ENCODE measurements at regions not wholly inside any gene's neighbourhood (a gene's known extent, or its start where the extent isn't known, plus 50 kb on each side); places are given as distances from the start of the nearest gene placed in this dataset.

- H3K27ac ChIP-seq: no peak overlapping the region
- no peak for TF ChIP-seq ZFX (IDR thresholded peaks at IDR 0.05)
- no peak for TF ChIP-seq CTCF (conservative IDR thresholded peaks at IDR 0.05)
These were observed 482.3 kb downstream of the ANKRD50 start for GRCh38 chr4:124230268-124230667.

GRCh38 chr4:124234771-124235170, 477.8 kb downstream of the ANKRD50 start:
- H3K27ac ChIP-seq: no peak overlapping the region
- no peak for TF ChIP-seq ZFX (IDR thresholded peaks at IDR 0.05)
- no peak for TF ChIP-seq CTCF (conservative IDR thresholded peaks at IDR 0.05)

GRCh38 chr4:124243671-124244366, 468.7 kb downstream of the ANKRD50 start:
- TF ChIP-seq CTCF (conservative IDR thresholded peaks at IDR 0.05) (no peak), ZFX (IDR thresholded peaks at IDR 0.05) (no peak)
- H3K27ac ChIP-seq: no peak overlapping the region

- no peak for TF ChIP-seq CTCF (conservative IDR thresholded peaks at IDR 0.05)
- TF ChIP-seq ZFX (IDR thresholded peaks at IDR 0.05): no peak
- H3K27ac ChIP-seq: no peak overlapping the region
These were observed 459.5 kb downstream of the ANKRD50 start for GRCh38 chr4:124253080-124253479.

- TF ChIP-seq CTCF (conservative IDR thresholded peaks at IDR 0.05) (peak; percentile 89), ZFX (IDR thresholded peaks at IDR 0.05) (no peak)
- H3K27ac ChIP-seq: no peak overlapping the region
These were observed 450.0 kb downstream of the ANKRD50 start for GRCh38 chr4:124262211-124263179.

GRCh38 chr4:124265701-124266100, 446.8 kb downstream of the ANKRD50 start:
- H3K27ac ChIP-seq: no peak overlapping the region
- no peak for TF ChIP-seq ZFX (IDR thresholded peaks at IDR 0.05)

GRCh38 chr4:124266721-124267120, 445.8 kb downstream of the ANKRD50 start:
- TF ChIP-seq CTCF (conservative IDR thresholded peaks at IDR 0.05) (no peak), ZFX (IDR thresholded peaks at IDR 0.05) (no peak)
- H3K27ac ChIP-seq: no peak overlapping the region
